Body of pancreas (tissue), 4 donors: ENCODE measurements at regions not wholly inside any gene's neighbourhood (a gene's known extent, or its start where the extent isn't known, plus 50 kb on each side); places are given as distances from the start of the nearest gene placed in this dataset.

Source experiments
- CTCF ChIP-seq, 7 experiments: fragments of 450-650 bp in 4 of 7; fragments of 200-600 bp in 3 of 7; sonication (generic) in 3 of 7; IDR thresholded peaks; one replicate each; pipeline ENCODE4 v1.5.1; 2016 to 2019; ENCODE audit warnings: antibody characterized with exemption in 7 of 7
- POLR2A ChIP-seq, 3 donors: fragments of 450-650 bp; IDR thresholded peaks; one replicate each; pipeline ENCODE4 v1.6.1; 2016; ENCODE audit warnings: antibody characterized with exemption in 3 of 3, mild to moderate bottlenecking in 2 of 3

GRCh38 chr5:116959843-116960242 lies 385.2 kb upstream of the SEMA6A start:
- TF ChIP-seq CTCF (IDR thresholded peaks at IDR 0.05) (no peak), POLR2A (IDR thresholded peaks at IDR 0.05) (no peak)
